WERI-Rb-1 (cell line): ENCODE measurements at regions not wholly inside any gene's neighbourhood (a gene's known extent, or its start where the extent isn't known, plus 50 kb on each side); places are given as distances from the start of the nearest gene placed in this dataset.

Source experiments
- DNase-seq: peaks from one replicate; pipeline ENCODE4 v3.0.0-alpha.2; 2020
- H3K27ac ChIP-seq: fragments of 250-450 bp; sonication (Bioruptor Pico); 2 replicates; pipeline ENCODE4 v1.5.1; 2020; ENCODE audit warnings: mild to moderate bottlenecking, moderate library complexity
- H3K27me3 ChIP-seq: fragments of 250-450 bp; sonication (Bioruptor Pico); 2 replicates; pipeline ENCODE4 v1.5.1; 2021; ENCODE audit warnings: mild to moderate bottlenecking, low read depth, moderate library complexity; ENCODE audit not compliant: insufficient read depth, severe bottlenecking
- H3K36me3 ChIP-seq: fragments of 250-450 bp; sonication (Bioruptor Pico); 2 replicates; pipeline ENCODE4 v1.5.1; 2020; ENCODE audit warnings: mild to moderate bottlenecking, moderate library complexity
- H3K4me3 ChIP-seq: 2 replicates; pipeline ENCODE4 v1.5.1; 2011; ENCODE audit warnings: low read depth, mild to moderate bottlenecking, control low read depth, low read length
- H3K9me3 ChIP-seq: fragments of 250-450 bp; sonication (Bioruptor Pico); 2 replicates; pipeline ENCODE4 v1.5.1; 2021; ENCODE audit warnings: mild to moderate bottlenecking, moderate library complexity; ENCODE audit not compliant: severe bottlenecking
- TF ChIP-seq, protein P1 (sequence below): IDR thresholded peaks from 2 replicates; pipeline ENCODE4 v1.5.1; 2011; ENCODE audit warnings: low read depth, mild to moderate bottlenecking, control low read depth, inconsistent platforms, low read length

- Histone ChIP-seq H3K36me3 (no peaks in the 10 kb centered on the region), H3K4me3 (no peak overlapping the region), H3K27me3 (peaks cover 24% of the 10 kb centered on the region), H3K9me3 (no peaks in the 10 kb centered on the region), H3K27ac (no peak overlapping the region)
- TF ChIP-seq, protein P1, sequence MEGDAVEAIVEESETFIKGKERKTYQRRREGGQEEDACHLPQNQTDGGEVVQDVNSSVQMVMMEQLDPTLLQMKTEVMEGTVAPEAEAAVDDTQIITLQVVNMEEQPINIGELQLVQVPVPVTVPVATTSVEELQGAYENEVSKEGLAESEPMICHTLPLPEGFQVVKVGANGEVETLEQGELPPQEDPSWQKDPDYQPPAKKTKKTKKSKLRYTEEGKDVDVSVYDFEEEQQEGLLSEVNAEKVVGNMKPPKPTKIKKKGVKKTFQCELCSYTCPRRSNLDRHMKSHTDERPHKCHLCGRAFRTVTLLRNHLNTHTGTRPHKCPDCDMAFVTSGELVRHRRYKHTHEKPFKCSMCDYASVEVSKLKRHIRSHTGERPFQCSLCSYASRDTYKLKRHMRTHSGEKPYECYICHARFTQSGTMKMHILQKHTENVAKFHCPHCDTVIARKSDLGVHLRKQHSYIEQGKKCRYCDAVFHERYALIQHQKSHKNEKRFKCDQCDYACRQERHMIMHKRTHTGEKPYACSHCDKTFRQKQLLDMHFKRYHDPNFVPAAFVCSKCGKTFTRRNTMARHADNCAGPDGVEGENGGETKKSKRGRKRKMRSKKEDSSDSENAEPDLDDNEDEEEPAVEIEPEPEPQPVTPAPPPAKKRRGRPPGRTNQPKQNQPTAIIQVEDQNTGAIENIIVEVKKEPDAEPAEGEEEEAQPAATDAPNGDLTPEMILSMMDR, result no peak
- DNase-seq, result no peak
Observed at GRCh38 chr19:28535352-28535775, 677.6 kb downstream of the UQCRFS1 start.

- TF ChIP-seq, protein P1, result no peak
- Histone ChIP-seq H3K36me3 (no peaks in the 10 kb centered on the region), H3K9me3 (no peaks in the 10 kb centered on the region), H3K27me3 (peaks cover 28% of the 10 kb centered on the region), H3K4me3 (no peak overlapping the region), H3K27ac (no peak overlapping the region)
- no peak for DNase-seq
Observed at GRCh38 chr19:28534766-28535351, 678.1 kb downstream of the UQCRFS1 start.

GRCh38 chr19:28532765-28533341 is 680.1 kb downstream of the UQCRFS1 start:
- Histone ChIP-seq H3K27ac (no peak overlapping the region), H3K36me3 (no peaks in the 10 kb centered on the region), H3K27me3 (peaks cover 45% of the 10 kb centered on the region), H3K9me3 (no peaks in the 10 kb centered on the region), H3K4me3 (no peak overlapping the region)
- TF ChIP-seq, protein P1, result no peak
- no peak for DNase-seq

- H3K36me3 ChIP-seq, result no peaks in the 10 kb centered on the region
- H3K27ac ChIP-seq, result no peak overlapping the region
- TF ChIP-seq, protein P1, result no peak
- no peak for DNase-seq
- H3K27me3 ChIP-seq, result peaks cover 45% of the 10 kb centered on the region
- H3K4me3 ChIP-seq, result no peak overlapping the region
- H3K9me3 ChIP-seq, result no peaks in the 10 kb centered on the region
Observed at GRCh38 chr19:28531979-28532378, 681.0 kb downstream of the UQCRFS1 start.

GRCh38 chr19:28530406-28531035 is 682.4 kb downstream of the UQCRFS1 start:
- TF ChIP-seq, protein P1, result no peak
- peaks cover 4% of the 10 kb centered on the region for H3K9me3 ChIP-seq
- no peak overlapping the region for H3K4me3 ChIP-seq
- H3K27ac ChIP-seq, result no peak overlapping the region
- peaks cover 45% of the 10 kb centered on the region for H3K27me3 ChIP-seq
- no peak for DNase-seq
- H3K36me3 ChIP-seq, result no peaks in the 10 kb centered on the region
